ENCODE measurements at regions not wholly inside any gene's neighbourhood (a gene's known extent, or its start where the extent isn't known, plus 50 kb on each side); places are given as distances from the start of the nearest gene placed in this dataset.

GRCh38 chr2:215576572-215576971 is 140.7 kb upstream of the FN1 start:
- no peak overlapping the region for H3K4me3 ChIP-seq (ENCODE audit: control extremely low read depth in 1 of 5, extremely low read depth in 1 of 5, insufficient read depth in 1 of 5, low read depth in 2 of 5, low read length in 4 of 5)
- H3K4me1 Mint-ChIP-seq: no peaks in the 10 kb centered on the region
- H3K4me3 Mint-ChIP-seq: no peak overlapping the region
- no peaks in the 10 kb centered on the region for H3K9me3 Mint-ChIP-seq (ENCODE audit: insufficient read depth)
- no peaks in the 10 kb centered on the region for H3K9me3 ChIP-seq (ENCODE audit: control extremely low read depth in 1 of 3, control insufficient read depth in 2 of 3, insufficient read depth in 1 of 3, low read length in 2 of 3)
- no peak overlapping the region for H2AFZ ChIP-seq (ENCODE audit: insufficient read depth, low read depth, low read length, poor library complexity, severe bottlenecking)
- H3K27me3 Mint-ChIP-seq: peaks cover 6% of the 10 kb centered on the region
- POLR2A ChIA-PET: no interaction called here
- CTCF ChIA-PET: no interaction called here
- H3K27ac Mint-ChIP-seq: no peak overlapping the region
- no peak overlapping the region for H3K27ac ChIP-seq (ENCODE audit: low read length in 2 of 2)
- intact Hi-C loops (cut with micrococcal nuclease): no loop called here
- no peak overlapping the region for H3K4me2 ChIP-seq (replicated peaks; ENCODE audit: low read depth, low read length, poor library complexity, severe bottlenecking)
- WGBS (ENCODE audit: insufficient coverage): no CpG with 5 or more reads among the region's 3 CpGs
- no peaks in the 10 kb centered on the region for H4K20me1 ChIP-seq (ENCODE audit: control insufficient read depth, insufficient read depth, low read length, poor library complexity, severe bottlenecking)
- no peaks in the 10 kb centered on the region for H3K4me1 ChIP-seq (ENCODE audit: control insufficient read depth in 2 of 2, insufficient read depth in 2 of 2, low read length in 2 of 2)
- no peak overlapping the region for H3K9ac ChIP-seq (ENCODE audit: low read length)
- TF ChIP-seq EZH2 (IDR thresholded peaks at IDR 0.05; ENCODE audit: borderline replicate concordance, insufficient read depth, low read depth, low read length, poor library complexity, severe bottlenecking) (no peak), CTCF (IDR thresholded peaks at IDR 0.05) (no peak)
- ATAC-seq (ENCODE audit: low read depth): no peak
- no peaks in the 10 kb centered on the region for H3K79me2 ChIP-seq (ENCODE audit: control insufficient read depth, insufficient read depth, low read length)
- DNase-seq: no peak
- no peaks in the 10 kb centered on the region for H3K36me3 ChIP-seq (replicated peaks in 1 of 2; ENCODE audit: control extremely low read depth in 1 of 2, control insufficient read depth in 1 of 2, extremely low read depth in 1 of 2, insufficient read depth in 2 of 2, low read length in 1 of 2)
- H3K27me3 ChIP-seq (replicated peaks in 1 of 4; ENCODE audit: control extremely low read depth in 1 of 4, control insufficient read depth in 3 of 4, insufficient read depth in 4 of 4, low read length in 3 of 4): no peaks in the 10 kb centered on the region

- no peaks in the 10 kb centered on the region for H3K4me1 Mint-ChIP-seq
- ATAC-seq (ENCODE audit: low read depth): no peak
- intact Hi-C loops (cut with micrococcal nuclease): no loop called here
Observed at GRCh38 chr2:215573496-215573895, 137.6 kb upstream of the FN1 start.

More at GRCh38 chr2:215573496-215573895, 137.6 kb upstream of the FN1 start:
- Histone ChIP-seq H3K27me3 (replicated peaks in 1 of 4; ENCODE audit: control extremely low read depth in 1 of 4, control insufficient read depth in 3 of 4, insufficient read depth in 4 of 4, low read length in 3 of 4) (no peaks in the 10 kb centered on the region), H3K9ac (ENCODE audit: low read length) (no peak overlapping the region), H3K27ac (ENCODE audit: low read length in 2 of 2) (no peak overlapping the region), H3K9me3 (ENCODE audit: control extremely low read depth in 1 of 3, control insufficient read depth in 2 of 3, insufficient read depth in 1 of 3, low read length in 2 of 3) (no peaks in the 10 kb centered on the region), H2AFZ (ENCODE audit: insufficient read depth, low read depth, low read length, poor library complexity, severe bottlenecking) (no peak overlapping the region), H3K79me2 (ENCODE audit: control insufficient read depth, insufficient read depth, low read length) (no peaks in the 10 kb centered on the region), H3K4me3 (ENCODE audit: control extremely low read depth in 1 of 5, extremely low read depth in 1 of 5, insufficient read depth in 1 of 5, low read depth in 2 of 5, low read length in 4 of 5) (no peak overlapping the region), H3K36me3 (replicated peaks in 1 of 2; ENCODE audit: control extremely low read depth in 1 of 2, control insufficient read depth in 1 of 2, extremely low read depth in 1 of 2, insufficient read depth in 2 of 2, low read length in 1 of 2) (no peaks in the 10 kb centered on the region), H3K4me1 (ENCODE audit: control insufficient read depth in 2 of 2, insufficient read depth in 2 of 2, low read length in 2 of 2) (no peaks in the 10 kb centered on the region), H3K4me2 (replicated peaks; ENCODE audit: low read depth, low read length, poor library complexity, severe bottlenecking) (no peak overlapping the region), H4K20me1 (ENCODE audit: control insufficient read depth, insufficient read depth, low read length, poor library complexity, severe bottlenecking) (no peaks in the 10 kb centered on the region)
- TF ChIP-seq EZH2 (IDR thresholded peaks at IDR 0.05; ENCODE audit: borderline replicate concordance, insufficient read depth, low read depth, low read length, poor library complexity, severe bottlenecking) (no peak), CTCF (IDR thresholded peaks at IDR 0.05) (no peak)
- POLR2A ChIA-PET: no interaction called here
- H3K27ac Mint-ChIP-seq: no peak overlapping the region
- H3K4me3 Mint-ChIP-seq: no peak overlapping the region
- no peak for DNase-seq
- no peaks in the 10 kb centered on the region for H3K9me3 Mint-ChIP-seq (ENCODE audit: insufficient read depth)
- CTCF ChIA-PET: no interaction called here
- H3K27me3 Mint-ChIP-seq: peaks cover 18% of the 10 kb centered on the region
